GM19397 (cell line): ENCODE measurements at regions not wholly inside any gene's neighbourhood (a gene's known extent, or its start where the extent isn't known, plus 50 kb on each side); places are given as distances from the start of the nearest gene placed in this dataset.
"Not testable (repeated sequence)": the region's sequence is repeated elsewhere in the genome, so short reads cannot be mapped to it uniquely, and the experiment has no call there.

ENCODE experiments used
- ATAC-seq: cut with Tn5 transposase; IDR thresholded peaks from one replicate; pipeline ENCODE4 v1.9.1; 2021; ENCODE audit warnings: mild to moderate bottlenecking, moderate library complexity; ENCODE audit not compliant: unreplicated experiment

- ATAC-seq, result no peak
Measured at GRCh38 chr3:59508273-59508672, 458.4 kb upstream of the CFAP20DC start.

GRCh38 chr3:59506191-59506590 lies 456.4 kb upstream of the CFAP20DC start:
- ATAC-seq, result no peak

- ATAC-seq, result no peak
Measured at GRCh38 chr3:59503441-59503840, 453.6 kb upstream of the CFAP20DC start.

GRCh38 chr3:59502806-59503205 lies 453.0 kb upstream of the CFAP20DC start:
- ATAC-seq, result no peak

GRCh38 chr3:59499954-59500353 lies 450.1 kb upstream of the CFAP20DC start:
- ATAC-seq, result no peak

- ATAC-seq, result no peak
Measured at GRCh38 chr3:59499000-59499399, 449.2 kb upstream of the CFAP20DC start.

- ATAC-seq, result no peak
Measured at GRCh38 chr3:59496250-59496649, 446.4 kb upstream of the CFAP20DC start.

- not testable (repeated sequence) for ATAC-seq
Measured at GRCh38 chr3:59494969-59495368, 445.1 kb upstream of the CFAP20DC start.

GRCh38 chr3:59486520-59486919 lies 436.7 kb upstream of the CFAP20DC start:
- ATAC-seq, result no peak

GRCh38 chr3:59483191-59483590 lies 433.4 kb upstream of the CFAP20DC start:
- no peak for ATAC-seq

GRCh38 chr3:59482684-59483083 lies 432.9 kb upstream of the CFAP20DC start:
- no peak for ATAC-seq

GRCh38 chr3:59481776-59482400 lies 432.1 kb upstream of the CFAP20DC start:
- ATAC-seq, result no peak

GRCh38 chr3:59480486-59480995 lies 430.7 kb upstream of the CFAP20DC start:
- no peak for ATAC-seq

- no peak for ATAC-seq
Measured at GRCh38 chr3:59473636-59474035, 423.8 kb upstream of the CFAP20DC start.

- ATAC-seq, result no peak
Measured at GRCh38 chr3:59472541-59472940, 422.7 kb upstream of the CFAP20DC start.

- no peak for ATAC-seq
Measured at GRCh38 chr3:59469948-59470723, 420.3 kb upstream of the CFAP20DC start.

GRCh38 chr3:59467476-59467875 lies 417.7 kb upstream of the CFAP20DC start:
- no peak for ATAC-seq

- ATAC-seq, result no peak
Measured at GRCh38 chr3:59464187-59464586, 414.4 kb upstream of the CFAP20DC start.

- ATAC-seq, result no peak
Measured at GRCh38 chr3:59463253-59463652, 413.4 kb upstream of the CFAP20DC start.

- ATAC-seq, result no peak
Measured at GRCh38 chr3:59460068-59460467, 410.2 kb upstream of the CFAP20DC start.

GRCh38 chr3:59456852-59457485 lies 407.1 kb upstream of the CFAP20DC start:
- peak; percentile 75 for ATAC-seq
